Sigmoid colon (tissue), 6 donors: ENCODE measurements at regions not wholly inside any gene's neighbourhood (a gene's known extent, or its start where the extent isn't known, plus 50 kb on each side); places are given as distances from the start of the nearest gene placed in this dataset.
"Not testable (repeated sequence)": the region's sequence is repeated elsewhere in the genome, so short reads cannot be mapped to it uniquely, and the experiment has no call there.

ENCODE experiments used
- DNase-seq: peaks from one replicate; pipeline ENCODE4 v3.0.0-alpha.2; 2019
- H3K27ac ChIP-seq, 4 donors: fragments of 200-600 bp; sonication (generic); one replicate each; pipeline ENCODE4 v1.5.1; 2016 to 2019; ENCODE audit warnings: mild to moderate bottlenecking in 1 of 4
- H3K27me3 ChIP-seq, 3 donors: fragments of 200-600 bp; sonication (generic); one replicate each; pipeline ENCODE4 v1.5.1; 2019; ENCODE audit warnings: mild to moderate bottlenecking in 1 of 3
- H3K36me3 ChIP-seq, 4 donors: fragments of 200-600 bp; sonication (generic); one replicate each; pipeline ENCODE4 v1.5.1; 2016 to 2019
- H3K4me1 ChIP-seq, 4 donors: fragments of 200-600 bp; sonication (generic); one replicate each; pipeline ENCODE4 v1.5.1; 2017 to 2019
- H3K4me3 ChIP-seq, 4 donors: fragments of 200-600 bp; sonication (generic); one replicate each; pipeline ENCODE4 v1.5.1; 2017 to 2019; ENCODE audit warnings: mild to moderate bottlenecking in 2 of 4, moderate library complexity in 1 of 4
- H3K9me3 ChIP-seq, 4 donors: fragments of 200-600 bp in 3 of 4; sonication (generic) in 3 of 4; one replicate each; pipeline versions ENCODE4 v1.5.1 to v1.6.1; 2013 to 2019
- CTCF ChIP-seq, 4 experiments: fragments of 450-650 bp in 3 of 4; fragments of 200-600 bp in 1 of 4; IDR thresholded peaks; one replicate each; pipeline ENCODE4 v1.5.1; 2016 to 2019; ENCODE audit warnings: antibody characterized with exemption in 4 of 4, mild to moderate bottlenecking in 3 of 4, moderate library complexity in 2 of 4
- EP300 ChIP-seq, 4 donors: sonication (generic); formaldehyde crosslinking; IDR thresholded peaks; one replicate each; pipeline ENCODE4 v1.6.1; 2017; ENCODE audit warnings: antibody characterized with exemption in 4 of 4
- POLR2A ChIP-seq, 2 donors: fragments of 450-650 bp; IDR thresholded peaks; one replicate each; pipeline ENCODE4 v1.6.1; 2016; ENCODE audit warnings: antibody characterized with exemption in 2 of 2, mild to moderate bottlenecking in 2 of 2, moderate library complexity in 2 of 2
- POLR2AphosphoS5 ChIP-seq, 4 donors: sonication (generic); formaldehyde crosslinking; IDR thresholded peaks; one replicate each; pipeline ENCODE4 v1.6.1; 2017; ENCODE audit warnings: antibody characterized with exemption in 4 of 4
- WGBS, 2 donors: extraction: QIAGEN DNeasy Blood & Tissue Kit; methylation state at CpG; one replicate each; pipeline ENCODE4 v1.1.7; 2013; 5-methylcytosine and 5-hydroxymethylcytosine counted together
- intact Hi-C: fragments of 100-400 bp; cut with DNase I; formaldehyde crosslinking; loops from one replicate; pipeline ENCODE4 v1.15.1; 2023
- donor health status: healthy with polysubstance abuse.
- donor health status: healthy.

GRCh38 chr9:85487872-85488271, 253.9 kb downstream of the AGTPBP1 start:
- DNase-seq: no peak
- Histone ChIP-seq H3K4me3 (no peak overlapping the region), H3K27ac (no peak overlapping the region), H3K9me3 (no peaks in the 10 kb centered on the region), H3K4me1 (no peaks in the 10 kb centered on the region), H3K36me3 (no peaks in the 10 kb centered on the region), H3K27me3 (no peaks in the 10 kb centered on the region)
- 92 to 93% methylated on average over 5 of the region's 5 CpGs for WGBS, 2 donors
- TF ChIP-seq POLR2A (IDR thresholded peaks at IDR 0.05) (no peak), CTCF (IDR thresholded peaks at IDR 0.05) (no peak), EP300 (IDR thresholded peaks at IDR 0.05) (no peak), POLR2AphosphoS5 (IDR thresholded peaks at IDR 0.05) (no peak)
- intact Hi-C loops: no loop called here

DNA sequence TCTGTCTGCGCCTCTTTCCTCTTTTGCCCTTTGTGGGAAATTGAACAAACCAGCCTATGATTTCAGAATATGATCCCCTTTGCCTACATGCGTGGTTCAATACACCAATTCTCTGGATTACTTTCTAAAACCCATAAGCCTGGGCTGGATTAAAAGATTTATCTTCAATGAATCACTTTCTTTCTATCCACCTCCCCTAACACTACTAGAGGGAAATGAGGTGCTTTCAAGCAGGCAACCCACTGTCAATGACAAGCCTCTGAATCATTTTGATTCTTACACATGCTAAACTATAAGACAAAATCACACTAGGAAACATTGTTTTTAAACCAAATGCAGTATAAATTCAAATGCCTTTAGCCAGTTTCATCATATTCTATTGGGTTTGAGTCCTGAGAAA, 257.5 kb downstream of the AGTPBP1 start:
- WGBS, 2 donors: 81 to 90% methylated on average over 2 of the region's 2 CpGs
- no peak overlapping the region for H3K4me3 ChIP-seq
- H3K36me3 ChIP-seq: no peaks in the 10 kb centered on the region
- H3K4me1 ChIP-seq: no peaks in the 10 kb centered on the region
- DNase-seq: no peak
- intact Hi-C loops: no loop called here
- H3K27ac ChIP-seq: no peak overlapping the region
- no peaks in the 10 kb centered on the region for H3K27me3 ChIP-seq
- TF ChIP-seq POLR2AphosphoS5 (IDR thresholded peaks at IDR 0.05): no peak
- no peak for TF ChIP-seq POLR2A (IDR thresholded peaks at IDR 0.05)
- TF ChIP-seq CTCF (IDR thresholded peaks at IDR 0.05): no peak
- no peak for TF ChIP-seq EP300 (IDR thresholded peaks at IDR 0.05)
- H3K9me3 ChIP-seq: no peaks in the 10 kb centered on the region

DNA sequence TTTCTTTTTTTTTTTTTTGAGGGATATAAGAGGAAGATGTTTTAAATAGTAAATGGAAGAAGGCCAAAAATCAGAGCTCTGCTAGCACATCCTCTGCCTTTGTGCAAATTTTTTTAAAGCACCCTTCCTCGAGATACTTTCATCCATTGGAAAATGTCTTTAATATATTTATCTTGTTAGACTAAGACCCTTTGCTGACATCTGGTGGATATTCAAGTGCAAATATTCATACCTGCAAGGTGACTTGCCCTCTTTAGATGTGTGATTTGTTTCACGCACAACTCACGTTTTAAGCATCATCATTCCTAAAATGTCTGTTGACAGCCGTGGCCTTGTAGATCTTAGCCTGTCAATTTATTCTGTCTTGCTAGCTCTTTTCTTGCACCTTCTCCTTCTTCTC, 258.5 kb downstream of the AGTPBP1 start:
- Histone ChIP-seq H3K4me3 (no peak overlapping the region), H3K9me3 (no peaks in the 10 kb centered on the region), H3K27ac (no peak overlapping the region), H3K36me3 (no peaks in the 10 kb centered on the region), H3K4me1 (no peaks in the 10 kb centered on the region), H3K27me3 (no peaks in the 10 kb centered on the region)
- WGBS, 2 donors: 66 to 76% methylated on average over 4 of the region's 4 CpGs
- DNase-seq: no peak
- TF ChIP-seq POLR2A (IDR thresholded peaks at IDR 0.05) (no peak), CTCF (IDR thresholded peaks at IDR 0.05) (no peak), EP300 (IDR thresholded peaks at IDR 0.05) (no peak), POLR2AphosphoS5 (IDR thresholded peaks at IDR 0.05) (no peak)
- intact Hi-C loops: no loop called here

DNA sequence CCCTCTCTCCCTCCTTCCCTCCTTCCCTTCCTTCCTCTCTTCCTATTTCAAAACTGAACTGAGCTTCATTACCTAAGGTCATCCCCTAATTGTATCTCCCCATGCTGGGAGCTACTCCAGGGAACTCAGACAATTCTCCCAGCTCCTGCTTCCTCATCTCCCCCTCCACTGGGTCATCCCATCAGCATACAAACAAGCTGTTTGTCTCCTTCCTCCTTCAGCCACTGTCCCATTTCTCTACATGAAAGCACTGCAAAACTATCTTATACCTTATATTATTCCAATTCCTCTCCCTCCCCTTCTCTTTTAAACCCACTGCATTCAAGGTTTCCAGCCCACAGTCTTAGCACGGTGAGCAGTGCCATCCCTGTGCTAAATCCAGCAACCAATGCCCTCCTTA, 262.4 kb downstream of the AGTPBP1 start:
- Histone ChIP-seq H3K9me3 (no peaks in the 10 kb centered on the region), H3K4me1 (no peaks in the 10 kb centered on the region), H3K27ac (no peak overlapping the region), H3K4me3 (no peak overlapping the region), H3K36me3 (no peaks in the 10 kb centered on the region), H3K27me3 (no peaks in the 10 kb centered on the region)
- WGBS, 2 donors: 83 to 85% methylated on average over 1 of the region's 1 CpG
- intact Hi-C loops: no loop called here
- TF ChIP-seq CTCF (IDR thresholded peaks at IDR 0.05) (no peak), POLR2A (IDR thresholded peaks at IDR 0.05) (no peak), EP300 (IDR thresholded peaks at IDR 0.05) (no peak), POLR2AphosphoS5 (IDR thresholded peaks at IDR 0.05) (no peak)
- DNase-seq: no peak

DNA sequence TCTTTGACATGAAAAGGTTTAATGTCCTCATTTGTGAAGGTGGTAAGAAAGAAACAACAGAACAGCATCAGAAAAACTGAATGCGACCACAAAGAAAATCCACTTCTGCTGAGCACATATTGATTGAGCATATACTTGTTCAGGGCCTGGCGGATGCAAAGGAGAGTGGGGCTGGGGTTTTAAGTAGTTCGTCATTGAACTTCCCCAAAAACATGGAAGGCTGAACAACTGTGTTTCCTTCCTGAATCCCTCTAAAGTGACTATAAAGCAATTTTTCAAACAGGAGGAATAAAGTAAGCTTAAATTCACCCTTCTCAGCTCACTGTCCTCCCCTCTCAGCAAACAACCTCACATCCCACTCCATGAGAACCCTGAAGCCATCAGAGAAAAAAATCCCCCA, 262.9 kb downstream of the AGTPBP1 start:
- WGBS, 2 donors: 82 to 87% methylated on average over 3 of the region's 3 CpGs
- Histone ChIP-seq H3K4me3 (no peak overlapping the region), H3K9me3 (no peaks in the 10 kb centered on the region), H3K4me1 (no peaks in the 10 kb centered on the region), H3K27ac (no peak overlapping the region), H3K27me3 (no peaks in the 10 kb centered on the region), H3K36me3 (no peaks in the 10 kb centered on the region)
- intact Hi-C loops: no loop called here
- no peak for DNase-seq
- TF ChIP-seq CTCF (IDR thresholded peaks at IDR 0.05) (no peak), POLR2AphosphoS5 (IDR thresholded peaks at IDR 0.05) (no peak), EP300 (IDR thresholded peaks at IDR 0.05) (no peak), POLR2A (IDR thresholded peaks at IDR 0.05) (no peak)

GRCh38 chr9:85474896-85475295, 266.9 kb downstream of the AGTPBP1 start:
- DNase-seq, H3K4me1 ChIP-seq, H3K27me3 ChIP-seq, intact Hi-C loops, H3K9me3 ChIP-seq, H3K27ac ChIP-seq, H3K36me3 ChIP-seq, H3K4me3 ChIP-seq: not testable (repeated sequence)
